B cell (primary cell): ENCODE measurements at regions not wholly inside any gene's neighbourhood (a gene's known extent, or its start where the extent isn't known, plus 50 kb on each side); places are given as distances from the start of the nearest gene placed in this dataset.

ENCODE experiments used
- ATAC-seq: fragments of 200-7000 bp; cut with Tn5 transposase; one replicate; pipeline ENCODE4 v1.10.0; 2021; ENCODE audit warnings: low read depth, mild to moderate bottlenecking, moderate number of reproducible peaks, moderate library complexity
- CTCF ChIA-PET: fragments of 350-600 bp; sonication (Branson Sonifier 250); formaldehyde crosslinking; loops from one replicate; lab custom pipeline; 2021; ENCODE audit warnings: antibody characterized with exemption, inconsistent platforms; lab: Charles Lee
- POLR2A ChIA-PET: fragments of 350-600 bp; sonication (Branson Sonifier 250); formaldehyde crosslinking; loops from one replicate; lab custom pipeline; 2021; ENCODE audit warnings: antibody characterized with exemption; lab: Charles Lee
- DNase-seq: peaks from one replicate; pipeline ENCODE4 v3.0.0; 2013
- H2AFZ ChIP-seq: 2 replicates; pipeline ENCODE4 v1.6.1; 2012; ENCODE audit warnings: mild to moderate bottlenecking, low read depth, low read length; ENCODE audit not compliant: insufficient read depth, poor library complexity, severe bottlenecking
- H3K27ac ChIP-seq, 2 donors: 1 replicate in 1 of 2; 2 replicates in 1 of 2; pipeline ENCODE4 v1.5.1; 2012 to 2013; ENCODE audit warnings: low read length in 2 of 2, mild to moderate bottlenecking in 2 of 2, moderate library complexity in 1 of 2
- H3K27me3 ChIP-seq, 4 experiments: fragments of 200-600 bp in 1 of 4; sonication (generic) in 1 of 4; replicated peaks in 1 of 4; 1 replicate in 2 of 4; 2 replicates in 2 of 4; pipeline versions ENCODE4 v1.6.1 to v1.7.0; 2013 to 2016; ENCODE audit warnings: low read length in 3 of 4, mild to moderate bottlenecking in 2 of 4, mixed read lengths in 1 of 4, moderate library complexity in 1 of 4; ENCODE audit not compliant: insufficient read depth in 4 of 4, control insufficient read depth in 3 of 4; ENCODE audit errors: control extremely low read depth in 1 of 4
- H3K36me3 ChIP-seq, 2 experiments: replicated peaks in 1 of 2; 1 replicate in 1 of 2; 2 replicates in 1 of 2; pipeline versions ENCODE4 v1.6.1 to v1.7.1; 2013; ENCODE audit warnings: low read length in 1 of 2; ENCODE audit not compliant: insufficient read depth in 2 of 2, control insufficient read depth in 1 of 2; ENCODE audit errors: control extremely low read depth in 1 of 2, extremely low read depth in 1 of 2
- H3K4me1 ChIP-seq, 2 donors: fragments of 200-600 bp in 1 of 2; sonication (generic) in 1 of 2; 1 replicate in 1 of 2; 2 replicates in 1 of 2; pipeline versions ENCODE4 v1.5.1 to v1.6.1; 2013 to 2017; ENCODE audit warnings: low read length in 2 of 2; ENCODE audit not compliant: control insufficient read depth in 2 of 2, insufficient read depth in 2 of 2
- H3K4me2 ChIP-seq: replicated peaks from 2 replicates; pipeline ENCODE3; 2012; ENCODE audit warnings: mild to moderate bottlenecking, low read depth, low read length; ENCODE audit not compliant: poor library complexity, severe bottlenecking
- H3K4me3 ChIP-seq, 5 experiments: fragments of 200-600 bp in 1 of 5; sonication (generic) in 1 of 5; 1 replicate in 3 of 5; 2 replicates in 2 of 5; pipeline versions ENCODE4 v1.5.1 to v1.7.0; 2011 to 2016; ENCODE audit warnings: low read length in 4 of 5, mild to moderate bottlenecking in 4 of 5, low read depth in 2 of 5, control low read depth in 1 of 5, moderate library complexity in 1 of 5; ENCODE audit not compliant: insufficient read depth in 1 of 5; ENCODE audit errors: control extremely low read depth in 1 of 5, extremely low read depth in 1 of 5
- H3K79me2 ChIP-seq: fragments of 200-600 bp; sonication (generic); one replicate; pipeline ENCODE4 v1.6.0; 2016; ENCODE audit warnings: low read length; ENCODE audit not compliant: control insufficient read depth, insufficient read depth
- H3K9ac ChIP-seq: fragments of 200-600 bp; sonication (generic); 2 replicates; pipeline ENCODE4 v1.6.1; 2017; ENCODE audit warnings: mild to moderate bottlenecking, low read length, moderate library complexity
- H3K9me3 ChIP-seq, 3 donors: one replicate each; pipeline versions ENCODE4 v1.6.1 to v1.7.1; 2013; ENCODE audit warnings: low read length in 2 of 3; ENCODE audit not compliant: control insufficient read depth in 2 of 3, insufficient read depth in 1 of 3; ENCODE audit errors: control extremely low read depth in 1 of 3
- H4K20me1 ChIP-seq: 2 replicates; pipeline ENCODE4 v1.6.0; 2012; ENCODE audit warnings: mild to moderate bottlenecking, low read length; ENCODE audit not compliant: insufficient read depth, control insufficient read depth, poor library complexity, severe bottlenecking
- H3K27ac Mint-ChIP-seq: one replicate; pipeline ENCODE4 v1.8.0; 2021; ENCODE audit warnings: mixed read lengths
- H3K27me3 Mint-ChIP-seq: one replicate; pipeline ENCODE4 v1.8.0; 2021; ENCODE audit warnings: mixed read lengths
- H3K4me1 Mint-ChIP-seq: one replicate; pipeline ENCODE4 v1.8.0; 2021; ENCODE audit warnings: mixed read lengths
- H3K4me3 Mint-ChIP-seq: one replicate; pipeline ENCODE4 v1.8.0; 2021; ENCODE audit warnings: mixed read lengths
- H3K9me3 Mint-ChIP-seq: one replicate; pipeline ENCODE4 v1.8.0; 2022; ENCODE audit warnings: mixed read lengths; ENCODE audit not compliant: insufficient read depth
- CTCF ChIP-seq: fragments of 200-600 bp; IDR thresholded peaks from one replicate; pipeline ENCODE4 v1.8.0; 2022; ENCODE audit warnings: antibody characterized with exemption, mild to moderate bottlenecking
- EZH2 ChIP-seq: IDR thresholded peaks from 2 replicates; pipeline ENCODE4 v1.6.1; 2012; ENCODE audit warnings: borderline replicate concordance, low read depth, mild to moderate bottlenecking, moderate library complexity, low read length; ENCODE audit not compliant: insufficient read depth, poor library complexity, severe bottlenecking
- WGBS: methylation state at CpG from one replicate; pipeline ENCODE4 v1.1.5; 2013; ENCODE audit warnings: missing lambda C conversion rate; ENCODE audit not compliant: insufficient coverage; 5-methylcytosine and 5-hydroxymethylcytosine counted together
- intact Hi-C: fragments of 100-400 bp; cut with micrococcal nuclease; formaldehyde crosslinking; loops from one replicate; pipeline ENCODE4 v1.10.0; 2022

GRCh38 chr10:31752170-31752569 lies 176.5 kb downstream of the ARHGAP12 start:
- no peaks in the 10 kb centered on the region for H3K9me3 ChIP-seq
- intact Hi-C loops = no loop called here
- no peak overlapping the region for H3K4me3 ChIP-seq
- no peak overlapping the region for H3K4me2 ChIP-seq
- H3K27me3 ChIP-seq = peaks cover 0 to 3% (median 0%) of the 10 kb centered on the region in 4 experiments
- no peaks in the 10 kb centered on the region for H3K27me3 Mint-ChIP-seq
- H3K9ac ChIP-seq = no peak overlapping the region
- POLR2A ChIA-PET = no interaction called here
- no CpG with 5 or more reads among the region's 1 CpG for WGBS
- H3K27ac ChIP-seq = no peak overlapping the region
- H3K79me2 ChIP-seq = no peaks in the 10 kb centered on the region
- no peak overlapping the region for H3K4me3 Mint-ChIP-seq
- H2AFZ ChIP-seq = no peak overlapping the region
- H4K20me1 ChIP-seq = no peaks in the 10 kb centered on the region
- TF ChIP-seq CTCF (no peak), EZH2 (no peak)
- H3K9me3 Mint-ChIP-seq = no peaks in the 10 kb centered on the region
- peaks cover 13% of the 10 kb centered on the region for H3K4me1 Mint-ChIP-seq
- H3K4me1 ChIP-seq = peaks cover 4 to 9% of the 10 kb centered on the region in 2 donors
- ATAC-seq (no peak), DNase-seq (no peak)
- H3K36me3 ChIP-seq = no peaks in the 10 kb centered on the region
- no peak overlapping the region for H3K27ac Mint-ChIP-seq
- CTCF ChIA-PET = interaction anchor here (0.8 kb wide), 1 partner anchor 20 kb away, joined by 3 read pairs; no protein-coding TSS in a partner anchor

- Mint-ChIP-seq H3K4me3 (no peak overlapping the region), H3K27ac (no peak overlapping the region), H3K9me3 (no peaks in the 10 kb centered on the region), H3K27me3 (no peaks in the 10 kb centered on the region), H3K4me1 (peaks cover 13% of the 10 kb centered on the region)
- H3K9me3 ChIP-seq = no peaks in the 10 kb centered on the region
- CTCF ChIA-PET = interaction anchor here (0.8 kb wide), 1 partner anchor 20 kb away, joined by 3 read pairs; no protein-coding TSS in a partner anchor
- 81% methylated on average over 9 of the region's 9 CpGs for WGBS
- H3K79me2 ChIP-seq = no peaks in the 10 kb centered on the region
- H3K4me1 ChIP-seq = peaks cover 4 to 9% of the 10 kb centered on the region in 2 donors
- intact Hi-C loops = no loop called here
- H3K4me2 ChIP-seq = no peak overlapping the region
- no peaks in the 10 kb centered on the region for H3K36me3 ChIP-seq
- peaks cover 0 to 3% (median 0%) of the 10 kb centered on the region in 4 experiments for H3K27me3 ChIP-seq
- H3K27ac ChIP-seq = no peak overlapping the region
- H3K9ac ChIP-seq = no peak overlapping the region
- no peak for DNase-seq
- no peak for TF ChIP-seq EZH2
- TF ChIP-seq CTCF = no peak
- no peak for ATAC-seq
- no peak overlapping the region for H2AFZ ChIP-seq
- POLR2A ChIA-PET = no interaction called here
- H3K4me3 ChIP-seq = no peak overlapping the region
- no peaks in the 10 kb centered on the region for H4K20me1 ChIP-seq
These were observed 176.9 kb downstream of the ARHGAP12 start for GRCh38 chr10:31751738-31752080.
